ENCODE measurements at regions not wholly inside any gene's neighbourhood (a gene's known extent, or its start where the extent isn't known, plus 50 kb on each side); places are given as distances from the start of the nearest gene placed in this dataset.

GRCh38 chr6:19297880-19298279 is 539.3 kb upstream of the ID4 start:
- H3K27me3 ChIP-seq (replicated peaks in 1 of 4; ENCODE audit: control insufficient read depth in 3 of 4, extremely low read depth in 1 of 4, insufficient read depth in 3 of 4, low read length in 3 of 4), result no peaks in the 10 kb centered on the region
- ChIA-PET POLR2A (ENCODE audit: partially characterized antibody) (no interaction called here), CTCF (ENCODE audit: partially characterized antibody) (no interaction called here)
- H2BK15ac ChIP-seq (ENCODE audit: low read length), result no peak overlapping the region
- H3K36me3 ChIP-seq (ENCODE audit: control insufficient read depth in 2 of 4, insufficient read depth in 4 of 4, low read length in 3 of 4), result no peaks in the 10 kb centered on the region
- H3K79me2 ChIP-seq (ENCODE audit: control insufficient read depth in 1 of 2, insufficient read depth in 2 of 2, low read length in 2 of 2), result no peaks in the 10 kb centered on the region
- no peak overlapping the region for H4K8ac ChIP-seq (ENCODE audit: extremely low read depth, insufficient read depth, low read length)
- H3K56ac ChIP-seq (replicated peaks; ENCODE audit: insufficient read length, low read depth, low read length), result no peak overlapping the region
- H4K91ac ChIP-seq (replicated peaks; ENCODE audit: insufficient read length, low read length), result no peak overlapping the region
- no peak overlapping the region for H3K4ac ChIP-seq (replicated peaks; ENCODE audit: insufficient read length, low read depth, low read length)
- 50% methylated on average over 4 of the region's 4 CpGs; no CpG with 5 or more reads in 1 of the 2 experiments for WGBS, 2 experiments (ENCODE audit: extremely low coverage in 1 of 2, insufficient coverage in 1 of 2, insufficient read length in 1 of 2, insufficient replicate concordance in 2 of 2, low coverage in 1 of 2, low lambda C conversion rate in 2 of 2, missing lambda C conversion rate in 1 of 2)
- TF ChIP-seq ATF3 (IDR thresholded peaks at IDR 0.05; ENCODE audit: insufficient read depth, low read depth, low read length) (no peak), KDM4A (IDR thresholded peaks at IDR 0.05; ENCODE audit: low read depth, low read length, severe bottlenecking) (no peak), SRF (IDR thresholded peaks at IDR 0.05; ENCODE audit: low read depth, low read length) (no peak)
- H2BK12ac ChIP-seq (ENCODE audit: low read depth, low read length), result peak overlapping the region; percentile 72; the same call in 1 of the 2 replicates
- FAIRE-seq (no peak), DNase-seq (ENCODE audit: low read depth in 1 of 2, low spot score in 2 of 2) (no peak)
- H3K27ac ChIP-seq (ENCODE audit: low read depth, low read length), result no peak overlapping the region
- no peak overlapping the region for H3K18ac ChIP-seq (ENCODE audit: extremely low read depth, low read length)
- no peaks in the 10 kb centered on the region for H4K20me1 ChIP-seq (replicated peaks in 1 of 2; ENCODE audit: control insufficient read depth in 1 of 2, insufficient read depth in 2 of 2, low read length in 2 of 2)
- no peak overlapping the region for H3K4me3 ChIP-seq (ENCODE audit: extremely low read depth in 1 of 4, insufficient read depth in 2 of 4, low read depth in 3 of 4, low read length in 4 of 4)
- no peak overlapping the region for H2AK5ac ChIP-seq (ENCODE audit: low read depth, low read length)
- no peaks in the 10 kb centered on the region for H3K23me2 ChIP-seq (ENCODE audit: low read depth, low read length)
- H2BK120ac ChIP-seq (replicated peaks; ENCODE audit: low read depth, low read length), result no peak overlapping the region
- no peak overlapping the region for H4K5ac ChIP-seq (ENCODE audit: insufficient read length, low read depth, low read length)
- H3K23ac ChIP-seq (ENCODE audit: insufficient read length), result no peak overlapping the region
- H2BK20ac ChIP-seq (ENCODE audit: low read length), result no peak overlapping the region
- H3K9me3 ChIP-seq (ENCODE audit: insufficient read depth in 2 of 2, low read depth in 1 of 2, low read length in 1 of 2), result no peaks in the 10 kb centered on the region
- H3K9ac ChIP-seq (replicated peaks in 1 of 4; ENCODE audit: extremely low read depth in 1 of 4, low read depth in 3 of 4, low read length in 3 of 4), result no peak overlapping the region
- peaks cover 0 to 7% (median 2%) of the 10 kb centered on the region in 4 experiments; a peak in 3 of 7 replicates for H3K4me1 ChIP-seq (replicated peaks in 1 of 4; ENCODE audit: control insufficient read depth in 3 of 4, insufficient read depth in 4 of 4, low read length in 3 of 4)
- H3K4me2 ChIP-seq (ENCODE audit: insufficient read depth in 1 of 2, low read depth in 2 of 2, low read length in 2 of 2), result no peak overlapping the region
- H2AFZ ChIP-seq (ENCODE audit: low read length), result no peak overlapping the region
- H3K14ac ChIP-seq (ENCODE audit: insufficient read length), result no peak overlapping the region
- H2BK5ac ChIP-seq (ENCODE audit: low read depth, low read length), result peak overlapping the region; percentile 55; the same call in 1 of the 2 replicates
- H3K79me1 ChIP-seq (ENCODE audit: low read depth, low read length), result no peaks in the 10 kb centered on the region

All from H1 (cell line).